ENCODE measurements at regions not wholly inside any gene's neighbourhood (a gene's known extent, or its start where the extent isn't known, plus 50 kb on each side); places are given as distances from the start of the nearest gene placed in this dataset.

- TF ChIP-seq ZNF256 (CRISPR knock-in tag; conservative IDR thresholded peaks at IDR 0.05) (peak; percentile 91), SALL1 (CRISPR knock-in tag; IDR thresholded peaks at IDR 0.05) (0 out of 2 replicates have a peak, but pooled peaks have one; percentile 15), ZSCAN12 (CRISPR knock-in tag; IDR thresholded peaks at IDR 0.05) (no peak), RFXANK (CRISPR knock-in tag; IDR thresholded peaks at IDR 0.05) (no peak), ZNF800 (CRISPR knock-in tag; IDR thresholded peaks at IDR 0.05) (no peak), THRA (CRISPR knock-in tag; IDR thresholded peaks at IDR 0.05; ENCODE audit: borderline replicate concordance) (peak; percentile 69; the same call in 1 of the 2 replicates), CSRNP2 (CRISPR knock-in tag; conservative IDR thresholded peaks at IDR 0.05; ENCODE audit: low read depth) (no peak), ZSCAN5A (CRISPR knock-in tag; IDR thresholded peaks at IDR 0.05; ENCODE audit: borderline replicate concordance) (no peak), TFDP1 (CRISPR knock-in tag; IDR thresholded peaks at IDR 0.05; ENCODE audit: borderline replicate concordance) (no peak), SYNCRIP (IDR thresholded peaks at IDR 0.05; ENCODE audit: insufficient read depth, low read depth, low read length) (no peak), SOX6 (IDR thresholded peaks at IDR 0.05) (no peak), SOX6 (CRISPR knock-in tag; IDR thresholded peaks at IDR 0.05) (no peak), ZNF788 (CRISPR knock-in tag; IDR thresholded peaks at IDR 0.05; ENCODE audit: borderline replicate concordance) (no peak), TAF1 (CRISPR knock-in tag; IDR thresholded peaks at IDR 0.05) (no peak), KAT7 (CRISPR knock-in tag; IDR thresholded peaks at IDR 0.05; ENCODE audit: borderline replicate concordance) (no peak), ZNF841 (CRISPR knock-in tag; IDR thresholded peaks at IDR 0.05; ENCODE audit: borderline replicate concordance) (no peak), BORCS8-MEF2B (CRISPR knock-in tag; IDR thresholded peaks at IDR 0.05) (0 out of 2 replicates have a peak, but pooled peaks have one; percentile 14), REL (CRISPR knock-in tag; conservative IDR thresholded peaks at IDR 0.05) (no peak), FOXJ3 (CRISPR knock-in tag; IDR thresholded peaks at IDR 0.05; ENCODE audit: borderline replicate concordance) (no peak), HNF4A (CRISPR knock-in tag; IDR thresholded peaks at IDR 0.05) (peak; percentile 65), NR2F1 (CRISPR knock-in tag; IDR thresholded peaks at IDR 0.05) (peak in 1 of 2 experiments; percentile 19; a peak in 1 of 4 replicates), SAFB2 (CRISPR knock-in tag; IDR thresholded peaks at IDR 0.05; ENCODE audit: borderline replicate concordance, low read depth) (no peak), ZNF737 (CRISPR knock-in tag; IDR thresholded peaks at IDR 0.05; ENCODE audit: borderline replicate concordance) (no peak)
Observed at GRCh38 chr2:46829231-46829995, 86.2 kb downstream of the MCFD2 start (continued).

Data from HepG2 (cell line).